ENCODE measurements at regions not wholly inside any gene's neighbourhood (a gene's known extent, or its start where the extent isn't known, plus 50 kb on each side); places are given as distances from the start of the nearest gene placed in this dataset.

DNA sequence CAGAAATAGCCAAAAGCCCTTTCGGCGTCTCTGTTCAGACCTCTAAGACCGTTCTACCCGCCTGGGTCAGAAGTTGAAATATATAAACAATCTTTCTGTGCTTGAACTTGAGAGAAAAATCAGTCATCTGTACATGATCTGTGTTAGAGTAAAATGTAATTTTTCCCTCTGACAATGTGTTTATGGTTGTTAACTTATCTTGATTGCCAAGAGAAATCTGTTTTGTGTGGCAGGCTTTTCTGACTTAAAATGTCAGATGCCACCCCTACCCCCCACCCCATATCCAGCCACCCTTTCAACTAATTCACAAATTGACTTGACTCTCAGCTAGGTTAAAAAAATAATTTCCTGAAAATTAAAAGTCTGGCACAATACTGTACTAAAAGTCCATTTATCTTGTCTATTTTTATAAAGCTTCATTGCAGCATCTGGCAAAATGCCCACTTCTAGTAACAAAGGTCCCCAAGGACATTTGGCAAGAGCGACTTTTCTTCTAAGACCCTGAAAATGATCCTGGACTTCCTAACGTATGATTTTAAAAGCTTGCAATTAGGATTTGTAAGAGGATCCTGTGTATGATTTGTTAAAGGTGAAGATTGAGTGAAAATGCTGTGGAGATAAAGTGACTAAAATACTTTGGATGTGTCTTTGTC is 304.2 kb downstream of the EPHA4 start:
- no peak for TF ChIP-seq ZBTB26 (CRISPR knock-in tag; IDR thresholded peaks at IDR 0.05; ENCODE audit: borderline replicate concordance)
- TF ChIP-seq MAX (IDR thresholded peaks at IDR 0.05), result no peak
- TF ChIP-seq, protein P1, sequence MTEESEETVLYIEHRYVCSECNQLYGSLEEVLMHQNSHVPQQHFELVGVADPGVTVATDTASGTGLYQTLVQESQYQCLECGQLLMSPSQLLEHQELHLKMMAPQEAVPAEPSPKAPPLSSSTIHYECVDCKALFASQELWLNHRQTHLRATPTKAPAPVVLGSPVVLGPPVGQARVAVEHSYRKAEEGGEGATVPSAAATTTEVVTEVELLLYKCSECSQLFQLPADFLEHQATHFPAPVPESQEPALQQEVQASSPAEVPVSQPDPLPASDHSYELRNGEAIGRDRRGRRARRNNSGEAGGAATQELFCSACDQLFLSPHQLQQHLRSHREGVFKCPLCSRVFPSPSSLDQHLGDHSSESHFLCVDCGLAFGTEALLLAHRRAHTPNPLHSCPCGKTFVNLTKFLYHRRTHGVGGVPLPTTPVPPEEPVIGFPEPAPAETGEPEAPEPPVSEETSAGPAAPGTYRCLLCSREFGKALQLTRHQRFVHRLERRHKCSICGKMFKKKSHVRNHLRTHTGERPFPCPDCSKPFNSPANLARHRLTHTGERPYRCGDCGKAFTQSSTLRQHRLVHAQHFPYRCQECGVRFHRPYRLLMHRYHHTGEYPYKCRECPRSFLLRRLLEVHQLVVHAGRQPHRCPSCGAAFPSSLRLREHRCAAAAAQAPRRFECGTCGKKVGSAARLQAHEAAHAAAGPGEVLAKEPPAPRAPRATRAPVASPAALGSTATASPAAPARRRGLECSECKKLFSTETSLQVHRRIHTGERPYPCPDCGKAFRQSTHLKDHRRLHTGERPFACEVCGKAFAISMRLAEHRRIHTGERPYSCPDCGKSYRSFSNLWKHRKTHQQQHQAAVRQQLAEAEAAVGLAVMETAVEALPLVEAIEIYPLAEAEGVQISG (CRISPR knock-in tag; IDR thresholded peaks at IDR 0.05), result no peak
- TF ChIP-seq ZNF816 (CRISPR knock-in tag; IDR thresholded peaks at IDR 0.05; ENCODE audit: borderline replicate concordance), result no peak
- TF ChIP-seq, protein P2, sequence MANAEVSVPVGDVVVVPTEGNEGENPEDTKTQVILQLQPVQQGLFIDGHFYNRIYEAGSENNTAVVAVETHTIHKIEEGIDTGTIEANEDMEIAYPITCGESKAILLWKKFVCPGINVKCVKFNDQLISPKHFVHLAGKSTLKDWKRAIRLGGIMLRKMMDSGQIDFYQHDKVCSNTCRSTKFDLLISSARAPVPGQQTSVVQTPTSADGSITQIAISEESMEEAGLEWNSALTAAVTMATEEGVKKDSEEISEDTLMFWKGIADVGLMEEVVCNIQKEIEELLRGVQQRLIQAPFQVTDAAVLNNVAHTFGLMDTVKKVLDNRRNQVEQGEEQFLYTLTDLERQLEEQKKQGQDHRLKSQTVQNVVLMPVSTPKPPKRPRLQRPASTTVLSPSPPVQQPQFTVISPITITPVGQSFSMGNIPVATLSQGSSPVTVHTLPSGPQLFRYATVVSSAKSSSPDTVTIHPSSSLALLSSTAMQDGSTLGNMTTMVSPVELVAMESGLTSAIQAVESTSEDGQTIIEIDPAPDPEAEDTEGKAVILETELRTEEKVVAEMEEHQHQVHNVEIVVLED (CRISPR knock-in tag; IDR thresholded peaks at IDR 0.05; ENCODE audit: borderline replicate concordance), result no peak
- TF ChIP-seq, protein P3, sequence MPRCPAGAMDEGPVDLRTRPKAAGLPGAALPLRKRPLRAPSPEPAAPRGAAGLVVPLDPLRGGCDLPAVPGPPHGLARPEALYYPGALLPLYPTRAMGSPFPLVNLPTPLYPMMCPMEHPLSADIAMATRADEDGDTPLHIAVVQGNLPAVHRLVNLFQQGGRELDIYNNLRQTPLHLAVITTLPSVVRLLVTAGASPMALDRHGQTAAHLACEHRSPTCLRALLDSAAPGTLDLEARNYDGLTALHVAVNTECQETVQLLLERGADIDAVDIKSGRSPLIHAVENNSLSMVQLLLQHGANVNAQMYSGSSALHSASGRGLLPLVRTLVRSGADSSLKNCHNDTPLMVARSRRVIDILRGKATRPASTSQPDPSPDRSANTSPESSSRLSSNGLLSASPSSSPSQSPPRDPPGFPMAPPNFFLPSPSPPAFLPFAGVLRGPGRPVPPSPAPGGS (CRISPR knock-in tag; IDR thresholded peaks at IDR 0.05), result no peak
- TF ChIP-seq, protein P4, sequence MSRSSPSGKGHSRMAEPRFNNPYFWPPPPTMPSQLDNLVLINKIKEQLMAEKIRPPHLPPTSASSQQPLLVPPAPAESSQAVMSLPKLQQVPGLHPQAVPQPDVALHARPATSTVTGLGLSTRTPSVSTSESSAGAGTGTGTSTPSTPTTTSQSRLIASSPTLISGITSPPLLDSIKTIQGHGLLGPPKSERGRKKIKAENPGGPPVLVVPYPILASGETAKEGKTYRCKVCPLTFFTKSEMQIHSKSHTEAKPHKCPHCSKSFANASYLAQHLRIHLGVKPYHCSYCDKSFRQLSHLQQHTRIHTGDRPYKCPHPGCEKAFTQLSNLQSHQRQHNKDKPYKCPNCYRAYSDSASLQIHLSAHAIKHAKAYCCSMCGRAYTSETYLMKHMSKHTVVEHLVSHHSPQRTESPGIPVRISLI (CRISPR knock-in tag; IDR thresholded peaks at IDR 0.05; ENCODE audit: borderline replicate concordance), result no peak
